H9 (cell line): ENCODE measurements at regions not wholly inside any gene's neighbourhood (a gene's known extent, or its start where the extent isn't known, plus 50 kb on each side); places are given as distances from the start of the nearest gene placed in this dataset.

ENCODE experiments used
- DNase-seq: peaks from one replicate; pipeline ENCODE4 v3.0.0-alpha.2; 2017
- H2AFZ ChIP-seq: one replicate; pipeline ENCODE4 v1.6.1; 2013; ENCODE audit warnings: mild to moderate bottlenecking, low read length, control low read depth, moderate library complexity
- H2AK5ac ChIP-seq: 2 replicates; pipeline ENCODE4 v1.6.1; 2013; ENCODE audit warnings: low read length, control low read depth, mixed read lengths; ENCODE audit not compliant: insufficient read length
- H2BK120ac ChIP-seq: one replicate; pipeline ENCODE4 v1.6.1; 2013; ENCODE audit warnings: low read depth, mild to moderate bottlenecking, low read length, control low read depth, inconsistent platforms; ENCODE audit not compliant: poor library complexity, severe bottlenecking
- H2BK12ac ChIP-seq: 2 replicates; pipeline ENCODE4 v1.6.1; 2013; ENCODE audit warnings: low read length, control low read depth, mixed read lengths, low read depth; ENCODE audit not compliant: insufficient read length
- H2BK15ac ChIP-seq: 2 replicates; pipeline ENCODE4 v1.6.1; 2013; ENCODE audit warnings: low read depth, low read length, control low read depth
- H2BK20ac ChIP-seq: one replicate; pipeline ENCODE4 v1.6.1; 2013; ENCODE audit warnings: low read depth, mild to moderate bottlenecking, low read length, control low read depth, inconsistent platforms; ENCODE audit not compliant: poor library complexity, severe bottlenecking
- H2BK5ac ChIP-seq: 2 replicates; pipeline ENCODE4 v1.6.1; 2013; ENCODE audit warnings: low read length, control low read depth, mixed read lengths; ENCODE audit not compliant: insufficient read length
- H3K14ac ChIP-seq: 2 replicates; pipeline ENCODE4 v1.6.1; 2013; ENCODE audit warnings: low read length, control low read depth; ENCODE audit not compliant: insufficient read depth
- H3K18ac ChIP-seq: 2 replicates; pipeline ENCODE4 v1.6.1; 2013; ENCODE audit warnings: low read depth, mild to moderate bottlenecking, mixed read lengths, low read length, control low read depth; ENCODE audit not compliant: insufficient read length
- H3K23ac ChIP-seq: 2 replicates; pipeline ENCODE4 v1.6.1; 2013; ENCODE audit warnings: low read length, control low read depth, mixed read lengths, low read depth; ENCODE audit not compliant: insufficient read length
- H3K23me2 ChIP-seq: 2 replicates; pipeline ENCODE4 v1.6.1; 2013; ENCODE audit warnings: low read depth, mild to moderate bottlenecking, mixed read lengths, low read length, control low read depth; ENCODE audit not compliant: insufficient read length, poor library complexity, severe bottlenecking
- H3K27ac ChIP-seq: 2 replicates; pipeline ENCODE4 v1.5.1; 2013; ENCODE audit warnings: low read length, control low read depth, mixed read lengths, low read depth; ENCODE audit not compliant: insufficient read length
- H3K27me3 ChIP-seq: 2 replicates; pipeline ENCODE4 v1.6.1; 2013; ENCODE audit warnings: low read length, control low read depth, inconsistent platforms; ENCODE audit not compliant: insufficient read depth
- H3K4ac ChIP-seq: 2 replicates; pipeline ENCODE4 v1.6.1; 2013; ENCODE audit warnings: low read depth, mild to moderate bottlenecking, control low read depth, inconsistent platforms, low read length, moderate library complexity
- H3K4me1 ChIP-seq: 2 replicates; pipeline ENCODE4 v1.6.1; 2013; ENCODE audit warnings: low read length, control low read depth, inconsistent platforms; ENCODE audit not compliant: insufficient read depth
- H3K4me2 ChIP-seq: 2 replicates; pipeline ENCODE4 v1.6.1; 2013; ENCODE audit warnings: low read length, control low read depth, mixed read lengths; ENCODE audit not compliant: insufficient read length, insufficient read depth
- H3K56ac ChIP-seq: 2 replicates; pipeline ENCODE4 v1.6.1; 2013; ENCODE audit warnings: low read depth, mild to moderate bottlenecking, mixed read lengths, low read length, control low read depth; ENCODE audit not compliant: insufficient read length
- H3K79me1 ChIP-seq: 2 replicates; pipeline ENCODE4 v1.6.1; 2013; ENCODE audit warnings: low read depth, mild to moderate bottlenecking, moderate library complexity, low read length, control low read depth, inconsistent platforms; ENCODE audit not compliant: insufficient read depth, poor library complexity, severe bottlenecking
- H3K79me2 ChIP-seq: 2 replicates; pipeline ENCODE4 v1.6.1; 2013; ENCODE audit warnings: low read length, control low read depth, inconsistent platforms; ENCODE audit not compliant: insufficient read depth
- H3K9ac ChIP-seq: 2 replicates; pipeline ENCODE4 v1.6.1; 2013; ENCODE audit warnings: low read length, control low read depth, mixed read lengths; ENCODE audit not compliant: insufficient read length; ENCODE audit errors: extremely low read depth
- H3K9me3 ChIP-seq: one replicate; pipeline ENCODE4 v1.6.1; 2013; ENCODE audit warnings: low read depth, low read length, inconsistent platforms; ENCODE audit not compliant: control insufficient read depth
- H3T11ph ChIP-seq: one replicate; pipeline ENCODE4 v1.6.1; 2013; ENCODE audit warnings: mild to moderate bottlenecking, low read length, control low read depth, inconsistent platforms
- H4K20me1 ChIP-seq: one replicate; pipeline ENCODE4 v1.6.1; 2013; ENCODE audit not compliant: control insufficient read depth, insufficient read length, insufficient read depth
- H4K5ac ChIP-seq: 2 replicates; pipeline ENCODE4 v1.6.1; 2013; ENCODE audit warnings: low read depth, mild to moderate bottlenecking, mixed read lengths, low read length, control low read depth; ENCODE audit not compliant: insufficient read length
- H4K8ac ChIP-seq: replicated peaks from 2 replicates; pipeline ENCODE4 v1.6.1; 2013; ENCODE audit warnings: low read length, control low read depth, mixed read lengths, low read depth; ENCODE audit not compliant: insufficient read length
- H4K91ac ChIP-seq: 2 replicates; pipeline ENCODE4 v1.6.1; 2013; ENCODE audit warnings: low read depth, mild to moderate bottlenecking, moderate library complexity, mixed read lengths, low read length, control low read depth; ENCODE audit not compliant: insufficient read length
- H3K27ac Mint-ChIP-seq, 3 experiments: 2 replicates in 2 of 3; 3 replicates in 1 of 3; pipeline ENCODE4 v1.8.0; 2020 to 2021; ENCODE audit warnings: mixed read lengths in 3 of 3, mild to moderate bottlenecking in 1 of 3, moderate library complexity in 1 of 3
- H3K27me3 Mint-ChIP-seq: 2 replicates; pipeline ENCODE4 v1.8.0; 2021; ENCODE audit warnings: low read depth, mild to moderate bottlenecking, moderate library complexity, mixed read lengths
- H3K36me3 Mint-ChIP-seq, 3 experiments: 2 replicates in 2 of 3; 3 replicates in 1 of 3; pipeline ENCODE4 v1.8.0; 2020 to 2021; ENCODE audit warnings: low read depth in 3 of 3, mixed read lengths in 3 of 3; ENCODE audit not compliant: insufficient read depth in 1 of 3
- H3K4me1 Mint-ChIP-seq, 2 experiments: 2 replicates each; pipeline ENCODE4 v1.8.0; 2020; ENCODE audit warnings: mixed read lengths in 2 of 2
- H3K4me3 Mint-ChIP-seq, 2 experiments: 2 replicates in 1 of 2; 3 replicates in 1 of 2; pipeline ENCODE4 v1.8.0; 2020 to 2021; ENCODE audit warnings: mild to moderate bottlenecking in 2 of 2, mixed read lengths in 2 of 2, moderate library complexity in 1 of 2
- H3K9me3 Mint-ChIP-seq, 2 experiments: 2 replicates in 1 of 2; 3 replicates in 1 of 2; pipeline ENCODE4 v1.8.0; 2020; ENCODE audit warnings: mild to moderate bottlenecking in 2 of 2, mixed read lengths in 2 of 2, moderate library complexity in 1 of 2
- CTCF ChIP-seq: fragments of 200-600 bp; sonication (generic); conservative IDR thresholded peaks from 3 replicates; pipeline ENCODE4 v1.8.0; 2021; ENCODE audit warnings: antibody characterized with exemption, mild to moderate bottlenecking
- WGBS: extraction: QIAGEN DNeasy Blood & Tissue Kit; methylation state at CpG from one replicate; pipeline ENCODE4 v1.1.7; 2013; ENCODE audit warnings: missing lambda C conversion rate, low lambda C conversion rate, mixed read lengths; ENCODE audit not compliant: insufficient read length; ENCODE audit errors: extremely low coverage; 5-methylcytosine and 5-hydroxymethylcytosine counted together

GRCh38 chr18:13992826-13993540 is 77.6 kb upstream of the MC2R start:
- Histone ChIP-seq H4K20me1 (no peaks in the 10 kb centered on the region), H3K9me3 (no peaks in the 10 kb centered on the region), H2BK20ac (no peak overlapping the region), H3K56ac (peak overlapping the region; percentile 62), H3K14ac (no peak overlapping the region), H4K5ac (no peak overlapping the region), H3K9ac (no peak overlapping the region), H3K18ac (no peak overlapping the region), H2BK5ac (peak overlapping the region; percentile 50), H4K8ac (no peak overlapping the region), H3K79me2 (no peaks in the 10 kb centered on the region), H2AK5ac (no peak overlapping the region), H3K23me2 (no peaks in the 10 kb centered on the region), H4K91ac (no peak overlapping the region), H2BK12ac (no peak overlapping the region), H3K4me2 (no peak overlapping the region), H2AFZ (no peak overlapping the region), H3K23ac (no peak overlapping the region), H2BK120ac (no peak overlapping the region), H2BK15ac (no peak overlapping the region), H3K4me1 (peaks cover 4% of the 10 kb centered on the region; the same call in 1 of the 2 replicates), H3K4ac (no peak overlapping the region), H3T11ph (no peak overlapping the region), H3K27ac (no peak overlapping the region), H3K79me1 (no peaks in the 10 kb centered on the region), H3K27me3 (no peaks in the 10 kb centered on the region)
- Mint-ChIP-seq H3K4me3 (no peak overlapping the region), H3K27ac (peak overlapping the region in 1 of 3 experiments; percentile 34; a peak in 1 of 7 replicates), H3K36me3 (peaks cover 5 to 16% (median 8%) of the 10 kb centered on the region in 3 experiments), H3K4me1 (peaks cover 20 to 27% of the 10 kb centered on the region in 2 experiments), H3K9me3 (peaks cover 11 to 18% of the 10 kb centered on the region in 2 experiments), H3K27me3 (no peaks in the 10 kb centered on the region; the same call in 1 of the 2 replicates)
- no CpG with 5 or more reads among the region's 3 CpGs for WGBS
- TF ChIP-seq CTCF = no peak
- no peak for DNase-seq
